ENCODE measurements at regions not wholly inside any gene's neighbourhood (a gene's known extent, or its start where the extent isn't known, plus 50 kb on each side); places are given as distances from the start of the nearest gene placed in this dataset.

DNA sequence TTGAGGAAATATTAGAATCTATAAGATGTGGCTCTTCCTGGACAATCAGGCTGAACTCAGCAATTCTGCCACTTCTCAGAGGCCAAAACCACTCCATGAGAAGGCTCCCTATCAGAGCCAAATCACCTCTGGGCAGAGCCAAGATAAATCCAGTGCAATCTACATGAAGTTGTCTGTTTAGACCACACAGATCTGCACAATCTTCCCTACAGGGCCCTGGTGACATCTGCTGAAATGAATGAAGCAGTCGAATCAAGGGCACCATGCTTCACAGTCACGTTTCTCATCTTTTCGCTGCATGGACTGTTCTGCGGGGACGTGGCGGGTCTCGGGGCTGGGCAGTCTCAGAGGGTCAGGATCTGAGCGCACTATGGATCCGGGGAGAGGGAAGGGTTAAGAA is 60.1 kb upstream of the CD93 start:
- Histone ChIP-seq H2BK5ac (ENCODE audit: low read depth, low read length, poor library complexity, severe bottlenecking) (no peak overlapping the region), H4K8ac (ENCODE audit: low read depth in 2 of 2, low read length in 2 of 2) (no peak overlapping the region), H2AK5ac (ENCODE audit: low read depth, low read length) (peak overlapping the region; percentile 50; the same call in 1 of the 2 replicates), H3K9ac (ENCODE audit: low read depth, low read length) (no peak overlapping the region), H2AK9ac (replicated peaks; ENCODE audit: low read depth, low read length, poor library complexity) (no peak overlapping the region), H2BK20ac (ENCODE audit: low read depth, low read length) (no peak overlapping the region), H3K4ac (ENCODE audit: low read depth, low read length) (no peak overlapping the region), H3K27me3 (ENCODE audit: control insufficient read depth, insufficient read depth, low read length) (no peaks in the 10 kb centered on the region), H3K79me1 (ENCODE audit: low read depth in 1 of 2, low read length in 2 of 2) (no peaks in the 10 kb centered on the region), H2AFZ (replicated peaks; ENCODE audit: low read length, poor library complexity) (no peak overlapping the region), H2BK120ac (ENCODE audit: low read depth, low read length) (no peak overlapping the region), H3K9me3 (ENCODE audit: control insufficient read depth, insufficient read depth, low read length) (no peaks in the 10 kb centered on the region), H2BK15ac (ENCODE audit: low read depth, low read length) (no peak overlapping the region), H3K56ac (ENCODE audit: extremely low read depth, insufficient read depth, low read length) (no peak overlapping the region), H3K4me3 (ENCODE audit: insufficient read depth, low read depth, low read length) (no peak overlapping the region), H4K20me1 (ENCODE audit: insufficient read depth, low read length) (no peaks in the 10 kb centered on the region), H3K14ac (replicated peaks; ENCODE audit: low read depth, low read length) (0 out of 2 replicates have a peak overlapping the region, but pooled peaks have one; percentile 2), H3K9me1 (ENCODE audit: insufficient read depth, low read length) (peaks cover 36% of the 10 kb centered on the region), H3K18ac (ENCODE audit: low read depth, low read length) (no peak overlapping the region), H3K23ac (ENCODE audit: low read depth, low read length) (no peak overlapping the region), H3K4me2 (ENCODE audit: low read depth, low read length) (no peak overlapping the region), H4K5ac (ENCODE audit: low read depth, low read length) (no peak overlapping the region), H4K91ac (ENCODE audit: insufficient read depth, low read depth, low read length) (no peak overlapping the region), H3K36me3 (ENCODE audit: control insufficient read depth, insufficient read depth, low read length) (no peaks in the 10 kb centered on the region), H3K4me1 (ENCODE audit: control insufficient read depth, insufficient read depth, low read length) (peaks cover 29% of the 10 kb centered on the region), H3K27ac (ENCODE audit: insufficient read depth, low read length) (no peak overlapping the region)
- dilution Hi-C loops (cut with HindIII; ENCODE audit: low sequenced_read_pairs, unreplicated experiment) (no loop called here), in situ Hi-C loops (cut with MboI; ENCODE audit: low sequenced_read_pairs) (no loop called here), intact Hi-C loops (cut with micrococcal nuclease) (loop anchor here (10.0 kb wide), 1 partner anchor 209 kb away; the partner anchor contains the start of gene NXT1)
- TF ChIP-seq FOS (IDR thresholded peaks at IDR 0.05; ENCODE audit: low read depth, low read length): no peak
- TF ChIP-seq, protein P1, sequence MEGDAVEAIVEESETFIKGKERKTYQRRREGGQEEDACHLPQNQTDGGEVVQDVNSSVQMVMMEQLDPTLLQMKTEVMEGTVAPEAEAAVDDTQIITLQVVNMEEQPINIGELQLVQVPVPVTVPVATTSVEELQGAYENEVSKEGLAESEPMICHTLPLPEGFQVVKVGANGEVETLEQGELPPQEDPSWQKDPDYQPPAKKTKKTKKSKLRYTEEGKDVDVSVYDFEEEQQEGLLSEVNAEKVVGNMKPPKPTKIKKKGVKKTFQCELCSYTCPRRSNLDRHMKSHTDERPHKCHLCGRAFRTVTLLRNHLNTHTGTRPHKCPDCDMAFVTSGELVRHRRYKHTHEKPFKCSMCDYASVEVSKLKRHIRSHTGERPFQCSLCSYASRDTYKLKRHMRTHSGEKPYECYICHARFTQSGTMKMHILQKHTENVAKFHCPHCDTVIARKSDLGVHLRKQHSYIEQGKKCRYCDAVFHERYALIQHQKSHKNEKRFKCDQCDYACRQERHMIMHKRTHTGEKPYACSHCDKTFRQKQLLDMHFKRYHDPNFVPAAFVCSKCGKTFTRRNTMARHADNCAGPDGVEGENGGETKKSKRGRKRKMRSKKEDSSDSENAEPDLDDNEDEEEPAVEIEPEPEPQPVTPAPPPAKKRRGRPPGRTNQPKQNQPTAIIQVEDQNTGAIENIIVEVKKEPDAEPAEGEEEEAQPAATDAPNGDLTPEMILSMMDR (conservative IDR thresholded peaks at IDR 0.05; ENCODE audit: low read depth, low read length): no peak
- no peak for TF ChIP-seq RCOR1 (IDR thresholded peaks at IDR 0.05; ENCODE audit: insufficient replicate concordance, low read length)
- TF ChIP-seq BHLHE40 (IDR thresholded peaks at IDR 0.05; ENCODE audit: low read depth, low read length): no peak
- TF ChIP-seq MXI1 (IDR thresholded peaks at IDR 0.05; ENCODE audit: borderline replicate concordance, low read depth, low read length): no peak
- TF ChIP-seq CEBPB (IDR thresholded peaks at IDR 0.05; ENCODE audit: low read depth, low read length): no peak
- ATAC-seq (ENCODE audit: low read depth) (no peak), DNase-seq (no peak)
- BruUV-seq (replicated peaks): no TSS peak
- ChIA-PET POLR2A (ENCODE audit: unreplicated experiment) (no interaction called here), CTCF (no interaction called here)
- WGBS, 2 experiments (ENCODE audit: extremely low coverage in 2 of 2, insufficient read length in 1 of 2): no CpG with 5 or more reads among the region's 9 CpGs
